Esophagus muscularis mucosa (tissue), 4 donors: ENCODE measurements at regions not wholly inside any gene's neighbourhood (a gene's known extent, or its start where the extent isn't known, plus 50 kb on each side); places are given as distances from the start of the nearest gene placed in this dataset.
A peak's percentile ranks its signal among the peaks of the same experiment; 100 is the strongest.

Experiments
- DNase-seq: peaks from one replicate; pipeline ENCODE4 v3.0.0-alpha.2; 2017; ENCODE audit errors: extremely low spot score
- H3K27ac ChIP-seq, 4 donors: fragments of 200-600 bp; sonication (generic); replicated peaks in 1 of 4; 1 replicate in 3 of 4; 2 replicates in 1 of 4; pipeline ENCODE4 v1.5.1; 2016 to 2019; ENCODE audit warnings: mild to moderate bottlenecking in 1 of 4
- H3K27me3 ChIP-seq, 4 donors: fragments of 200-600 bp; sonication (generic); one replicate each; pipeline versions ENCODE4 v1.5.1 to v1.6.0; 2016 to 2019
- H3K36me3 ChIP-seq, 4 donors: fragments of 200-600 bp; sonication (generic); one replicate each; pipeline ENCODE4 v1.5.1; 2016 to 2019
- H3K4me1 ChIP-seq, 4 donors: fragments of 200-600 bp; sonication (generic); one replicate each; pipeline ENCODE4 v1.5.1; 2016 to 2019
- H3K4me3 ChIP-seq, 4 donors: fragments of 200-600 bp; sonication (generic); 1 replicate in 2 of 4; 2 replicates in 2 of 4; pipeline ENCODE4 v1.5.1; 2016 to 2019; ENCODE audit warnings: mild to moderate bottlenecking in 4 of 4, moderate library complexity in 1 of 4
- H3K9me3 ChIP-seq, 4 donors: fragments of 200-600 bp; sonication (generic); 1 replicate in 3 of 4; 2 replicates in 1 of 4; pipeline ENCODE4 v1.5.1; 2016 to 2019
- CTCF ChIP-seq, 3 experiments: fragments of 200-600 bp in 2 of 3; fragments of 450-650 bp in 1 of 3; sonication (generic) in 2 of 3; IDR thresholded peaks; one replicate each; pipeline ENCODE4 v1.5.1; 2017 to 2019; ENCODE audit warnings: antibody characterized with exemption in 3 of 3, mild to moderate bottlenecking in 2 of 3, moderate library complexity in 1 of 3
- EP300 ChIP-seq: sonication (generic); formaldehyde crosslinking; IDR thresholded peaks from one replicate; pipeline ENCODE4 v1.6.1; 2017; ENCODE audit warnings: antibody characterized with exemption
- POLR2A ChIP-seq: fragments of 450-650 bp; IDR thresholded peaks from one replicate; pipeline ENCODE4 v1.6.1; 2017; ENCODE audit warnings: antibody characterized with exemption, moderate library complexity, mild to moderate bottlenecking, low read depth
- POLR2AphosphoS5 ChIP-seq, 2 donors: sonication (generic); formaldehyde crosslinking; IDR thresholded peaks; one replicate each; pipeline ENCODE4 v1.6.1; 2017; ENCODE audit warnings: antibody characterized with exemption in 2 of 2
- WGBS: methylation state at CpG from one replicate; pipeline ENCODE4 v1.1.5; 2018; 5-methylcytosine and 5-hydroxymethylcytosine counted together
- intact Hi-C: fragments of 100-400 bp; cut with DNase I; formaldehyde crosslinking; loops from one replicate; pipeline ENCODE4 v1.15.1; 2023

- Histone ChIP-seq H3K27me3 (no peaks in the 10 kb centered on the region), H3K9me3 (no peaks in the 10 kb centered on the region), H3K36me3 (no peaks in the 10 kb centered on the region), H3K4me3 (peak overlapping the region in 3 of 4 donors; percentile 2 to 22 (median 4)), H3K27ac (peak overlapping the region; percentile 44 to 73 (median 58)), H3K4me1 (peaks cover 0 to 22% (median 15%) of the 10 kb centered on the region in 4 donors)
- TF ChIP-seq POLR2AphosphoS5 (IDR thresholded peaks at IDR 0.05) = no peak
- no peak for TF ChIP-seq CTCF (IDR thresholded peaks at IDR 0.05)
- 42% methylated on average over 2 of the region's 2 CpGs for WGBS
- DNase-seq = peak; percentile 60
- intact Hi-C loops = no loop called here
These were observed 65.9 kb upstream of the GADD45A start for GRCh38 chr1:67619080-67619479.

GRCh38 chr1:67623906-67624305 lies 61.1 kb upstream of the GADD45A start:
- Histone ChIP-seq H3K36me3 (no peaks in the 10 kb centered on the region), H3K9me3 (no peaks in the 10 kb centered on the region), H3K27ac (no peak overlapping the region), H3K27me3 (no peaks in the 10 kb centered on the region), H3K4me1 (peaks cover 0 to 14% (median 12%) of the 10 kb centered on the region in 4 donors), H3K4me3 (no peak overlapping the region)
- TF ChIP-seq POLR2AphosphoS5 (IDR thresholded peaks at IDR 0.05) = no peak
- TF ChIP-seq POLR2A = no peak
- no peak for TF ChIP-seq EP300
- TF ChIP-seq CTCF (IDR thresholded peaks at IDR 0.05) = no peak
- intact Hi-C loops = no loop called here
- 88% methylated on average over 3 of the region's 3 CpGs for whole genome bisulfite sequencing
- DNase-seq = peak; percentile 86

- Histone ChIP-seq H3K4me1 (peaks cover 5 to 14% (median 12%) of the 10 kb centered on the region in 4 donors), H3K27me3 (no peaks in the 10 kb centered on the region), H3K36me3 (no peaks in the 10 kb centered on the region), H3K9me3 (no peaks in the 10 kb centered on the region), H3K4me3 (no peak overlapping the region), H3K27ac (no peak overlapping the region)
- intact Hi-C loops = no loop called here
- 88% methylated on average over 2 of the region's 2 CpGs for WGBS
- TF ChIP-seq EP300 (no peak), POLR2AphosphoS5 (IDR thresholded peaks at IDR 0.05) (no peak), POLR2A (no peak), CTCF (IDR thresholded peaks at IDR 0.05) (no peak)
- DNase-seq = peak; percentile 89
These were observed 60.3 kb upstream of the GADD45A start for GRCh38 chr1:67624680-67625079.

- 91% methylated on average over 4 of the region's 4 CpGs for WGBS
- Histone ChIP-seq H3K36me3 (no peaks in the 10 kb centered on the region), H3K27me3 (no peaks in the 10 kb centered on the region), H3K4me1 (peaks cover 8 to 20% (median 16%) of the 10 kb centered on the region in 4 donors), H3K4me3 (no peak overlapping the region), H3K9me3 (no peaks in the 10 kb centered on the region), H3K27ac (no peak overlapping the region)
- intact Hi-C loops = no loop called here
- DNase-seq = peak; percentile 14
- TF ChIP-seq POLR2AphosphoS5 (IDR thresholded peaks at IDR 0.05) = no peak
- TF ChIP-seq POLR2A = no peak
- no peak for TF ChIP-seq EP300
- no peak for TF ChIP-seq CTCF (IDR thresholded peaks at IDR 0.05)
These were observed 58.7 kb upstream of the GADD45A start for GRCh38 chr1:67626090-67626860.

GRCh38 chr1:67626861-67627235 lies 58.2 kb upstream of the GADD45A start:
- H3K4me3 ChIP-seq = no peak overlapping the region
- H3K27ac ChIP-seq = no peak overlapping the region
- H3K9me3 ChIP-seq = no peaks in the 10 kb centered on the region
- peak; percentile 39 for DNase-seq
- H3K36me3 ChIP-seq = no peaks in the 10 kb centered on the region
- intact Hi-C loops = no loop called here
- H3K4me1 ChIP-seq = peaks cover 8 to 20% (median 16%) of the 10 kb centered on the region in 4 donors
- WGBS = 89% methylated on average over 1 of the region's 1 CpG
- TF ChIP-seq EP300 = no peak
- TF ChIP-seq CTCF (IDR thresholded peaks at IDR 0.05) = no peak
- no peaks in the 10 kb centered on the region for H3K27me3 ChIP-seq
